ENCODE measurements at regions not wholly inside any gene's neighbourhood (a gene's known extent, or its start where the extent isn't known, plus 50 kb on each side); places are given as distances from the start of the nearest gene placed in this dataset.

DNA sequence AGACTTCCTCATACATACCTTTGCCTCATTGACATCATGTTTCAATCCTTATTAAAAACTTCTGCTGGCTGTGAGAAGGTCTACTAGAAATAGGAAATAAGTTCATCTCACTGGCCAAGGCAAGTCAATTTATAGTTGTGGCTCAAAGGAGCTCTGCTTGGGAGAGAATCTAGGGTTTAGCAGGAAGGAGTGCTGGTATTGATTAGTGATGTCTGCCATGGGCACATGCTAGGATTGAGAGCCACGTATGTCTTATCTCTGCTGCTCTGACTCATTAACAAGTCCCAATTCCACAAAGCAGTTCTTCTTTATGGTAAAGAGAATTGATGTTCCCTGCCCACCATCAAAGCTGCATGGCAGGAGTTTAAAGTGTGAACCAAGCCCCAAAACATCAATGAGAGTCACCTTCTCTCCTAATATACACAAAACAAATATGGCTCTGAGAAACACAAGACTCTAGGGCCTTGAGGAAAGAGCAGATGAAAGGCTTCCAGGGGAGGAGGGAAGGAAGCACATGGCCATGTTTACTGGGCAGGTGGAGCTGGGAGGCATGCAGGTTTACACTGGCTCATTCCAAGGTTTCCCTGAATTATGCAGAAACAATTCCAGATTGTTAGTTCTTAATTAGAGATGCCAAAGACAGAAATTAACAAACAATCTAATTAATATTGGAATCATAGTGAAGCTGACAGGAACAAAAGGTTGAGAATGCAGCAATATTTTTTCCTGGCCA lies 931.9 kb upstream of the TMEM132C start:
- DNase-seq (ENCODE audit: low read depth): no peak
- no peak overlapping the region for H3K4me3 ChIP-seq (replicated peaks; ENCODE audit: low read depth, low read length)
- no peak for TF ChIP-seq CTCF (IDR thresholded peaks at IDR 0.05; ENCODE audit: low read length, missing control alignments)

- no peak for DNase-seq (ENCODE audit: low read depth)
- no peak for TF ChIP-seq CTCF (IDR thresholded peaks at IDR 0.05; ENCODE audit: low read length, missing control alignments)
- H3K4me3 ChIP-seq (replicated peaks; ENCODE audit: low read depth, low read length): no peak overlapping the region
Measured at GRCh38 chr12:127336416-127336815, 930.6 kb upstream of the TMEM132C start.

DNA sequence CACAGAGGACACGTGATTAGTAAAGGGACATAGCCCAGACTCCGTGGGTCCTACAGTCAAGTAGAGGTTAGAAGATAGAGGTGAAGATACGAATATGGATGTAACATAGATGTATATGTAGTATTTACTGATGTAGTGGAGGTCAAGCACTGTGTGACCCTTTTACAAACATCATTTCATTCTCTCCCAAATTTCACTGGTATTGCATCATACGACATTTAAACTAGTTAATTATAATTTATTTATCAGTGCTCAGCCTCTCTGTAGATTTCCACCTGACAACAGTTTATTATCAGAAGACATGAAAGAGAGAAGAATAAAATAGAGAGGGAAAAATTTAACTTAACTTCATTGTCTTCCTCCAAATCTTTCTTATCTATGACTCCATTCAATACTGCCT lies 927.9 kb upstream of the TMEM132C start:
- DNase-seq (ENCODE audit: low read depth): no peak
- no peak overlapping the region for H3K4me3 ChIP-seq (replicated peaks; ENCODE audit: low read depth, low read length)
- no peak for TF ChIP-seq CTCF (IDR thresholded peaks at IDR 0.05; ENCODE audit: low read length, missing control alignments)

GRCh38 chr12:127340381-127340780 lies 926.6 kb upstream of the TMEM132C start:
- no peak for TF ChIP-seq CTCF (IDR thresholded peaks at IDR 0.05; ENCODE audit: low read length, missing control alignments)
- no peak for DNase-seq (ENCODE audit: low read depth)

DNA sequence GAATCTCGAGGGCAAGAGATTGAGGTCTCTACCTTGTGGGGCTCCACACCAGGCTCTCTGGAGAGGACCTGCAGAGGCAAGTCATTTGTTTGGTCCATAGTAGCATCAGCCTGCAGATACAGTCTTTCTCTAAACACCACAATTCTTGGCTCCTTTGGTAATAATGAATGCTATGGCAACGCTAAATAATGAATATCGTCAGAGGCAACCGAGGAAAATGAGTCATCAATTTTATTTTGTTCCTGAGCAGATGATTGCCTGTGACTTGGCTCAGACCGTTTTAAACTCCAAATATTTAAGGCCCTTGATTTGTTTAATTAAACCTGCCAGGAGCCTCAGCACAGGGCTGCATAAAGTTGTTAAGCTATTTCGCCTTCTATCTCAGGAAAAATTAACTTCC lies 924.1 kb upstream of the TMEM132C start:
- H3K4me3 ChIP-seq (replicated peaks; ENCODE audit: low read depth, low read length): no peak overlapping the region
- DNase-seq (ENCODE audit: low read depth): no peak
- no peak for TF ChIP-seq CTCF (IDR thresholded peaks at IDR 0.05; ENCODE audit: low read length, missing control alignments)

More at GRCh38 chr12:127340381-127340780, 926.6 kb upstream of the TMEM132C start:
- no peak overlapping the region for H3K4me3 ChIP-seq (replicated peaks; ENCODE audit: low read depth, low read length)

GRCh38 chr12:127343940-127344339 lies 923.0 kb upstream of the TMEM132C start:
- no peak overlapping the region for H3K4me3 ChIP-seq (replicated peaks; ENCODE audit: low read depth, low read length)
- no peak for DNase-seq (ENCODE audit: low read depth)
- no peak for TF ChIP-seq CTCF (IDR thresholded peaks at IDR 0.05; ENCODE audit: low read length, missing control alignments)

- no peak for TF ChIP-seq CTCF (IDR thresholded peaks at IDR 0.05; ENCODE audit: low read length, missing control alignments)
- no peak overlapping the region for H3K4me3 ChIP-seq (replicated peaks; ENCODE audit: low read depth, low read length)
- no peak for DNase-seq (ENCODE audit: low read depth)
Measured at GRCh38 chr12:127351481-127352010, 915.4 kb upstream of the TMEM132C start.

All from fibroblast of pulmonary artery (primary cell).